HepG2 (cell line): ENCODE measurements at regions not wholly inside any gene's neighbourhood (a gene's known extent, or its start where the extent isn't known, plus 50 kb on each side); places are given as distances from the start of the nearest gene placed in this dataset.

Source experiments
- ARID3A ChIP-seq: IDR thresholded peaks from 2 replicates; pipeline ENCODE4 v1.6.1; 2012; ENCODE audit warnings: low read depth, low read length, improper control_type of control experiment
- E2F1 ChIP-seq: sonication (generic); formaldehyde crosslinking; IDR thresholded peaks from 2 replicates; pipeline ENCODE4 v1.5.0; 2020; ENCODE audit warnings: missing genetic modification reagents
- GFI1 ChIP-seq: sonication (generic); formaldehyde crosslinking; IDR thresholded peaks from 2 replicates; pipeline ENCODE4 v1.5.0; 2020; ENCODE audit warnings: missing genetic modification reagents, mild to moderate bottlenecking, borderline replicate concordance
- KLF6 ChIP-seq: IDR thresholded peaks from 2 replicates; pipeline ENCODE4 v1.8.0; 2016; ENCODE audit warnings: missing biosample characterization, missing genetic modification reagents
- MAFK ChIP-seq, 2 experiments: IDR thresholded peaks in 1 of 2; conservative IDR thresholded peaks in 1 of 2; 2 replicates each; pipeline ENCODE4 v1.6.1; 2011; ENCODE audit warnings: improper control_type of control experiment in 2 of 2, low read length in 2 of 2
- PRDM15 ChIP-seq: sonication (generic); formaldehyde crosslinking; IDR thresholded peaks from 2 replicates; pipeline ENCODE4 v1.4.0; 2020; ENCODE audit warnings: missing genetic modification reagents
- RCOR2 ChIP-seq: IDR thresholded peaks from 2 replicates; pipeline ENCODE4 v1.6.1; 2016; ENCODE audit warnings: missing biosample characterization, missing genetic modification reagents
- RXRB ChIP-seq: IDR thresholded peaks from 2 replicates; pipeline ENCODE4 v1.6.1; 2016; ENCODE audit warnings: borderline replicate concordance, missing genetic modification reagents, missing compliant biosample characterization
- SALL2 ChIP-seq: sonication (generic); formaldehyde crosslinking; IDR thresholded peaks from 2 replicates; pipeline ENCODE4 v1.8.1; 2023; ENCODE audit warnings: mild to moderate bottlenecking, missing genetic modification reagents, inconsistent platforms
- SKI ChIP-seq: fragments of 450-650 bp; IDR thresholded peaks from one replicate; pipeline ENCODE4 v1.6.1; 2018; ENCODE audit warnings: mild to moderate bottlenecking; ENCODE audit not compliant: partially characterized antibody
- SNAPC4 ChIP-seq: sonication (generic); formaldehyde crosslinking; IDR thresholded peaks from 2 replicates; pipeline ENCODE4 v1.4.0; 2020; ENCODE audit warnings: mild to moderate bottlenecking, missing genetic modification reagents
- ZNF710 ChIP-seq: sonication (generic); formaldehyde crosslinking; IDR thresholded peaks from 2 replicates; pipeline ENCODE4 v1.5.0; 2020; ENCODE audit warnings: mild to moderate bottlenecking, missing genetic modification reagents, borderline replicate concordance
- ZNF737 ChIP-seq: sonication (generic); formaldehyde crosslinking; IDR thresholded peaks from 2 replicates; pipeline ENCODE4 v1.5.0; 2020; ENCODE audit warnings: missing genetic modification reagents, mild to moderate bottlenecking, borderline replicate concordance

- TF ChIP-seq SNAPC4 = no peak
- peak; percentile 63; the same call in 1 of the 2 replicates for TF ChIP-seq SALL2 (CRISPR knock-in tag)
- no peak for TF ChIP-seq PRDM15 (CRISPR knock-in tag)
- 0 out of 4 replicates have a peak, but pooled peaks of 1 of the 2 experiments have one; percentile 27 for TF ChIP-seq MAFK (conservative IDR thresholded peaks at IDR 0.05 in 1 of 2, IDR thresholded peaks at IDR 0.05 in 1 of 2; ENCODE audit: low read length in 2 of 2)
- 0 out of 2 replicates have a peak, but pooled peaks have one; percentile 21 for TF ChIP-seq E2F1 (CRISPR knock-in tag)
- TF ChIP-seq RCOR2 (CRISPR knock-in tag) = 0 out of 2 replicates have a peak, but pooled peaks have one; percentile 62
- peak; percentile 89 for TF ChIP-seq ARID3A
- peak; percentile 86; the same call in 1 of the 2 replicates for TF ChIP-seq ZNF710 (CRISPR knock-in tag)
- peak; percentile 28 for TF ChIP-seq SKI
- TF ChIP-seq KLF6 (CRISPR knock-in tag) = no peak
- peak; percentile 72; the same call in 1 of the 2 replicates for TF ChIP-seq RXRB (CRISPR knock-in tag)
- no peak for TF ChIP-seq ZNF737 (CRISPR knock-in tag)
- peak; percentile 78 for TF ChIP-seq GFI1 (CRISPR knock-in tag)
Observed at GRCh38 chr20:55471052-55472006, 534.0 kb downstream of the CBLN4 start (continued).
